OCI-M1 (cell line): ENCODE measurements at regions not wholly inside any gene's neighbourhood (a gene's known extent, or its start where the extent isn't known, plus 50 kb on each side); places are given as distances from the start of the nearest gene placed in this dataset.
"Not testable (repeated sequence)": the region's sequence is repeated elsewhere in the genome, so short reads cannot be mapped to it uniquely, and the experiment has no call there.

Source experiments
- DNase-seq: peaks from one replicate; lab custom pipeline; 2025; lab: John Stamatoyannopoulos, UW

- no peak for DNase-seq
Observed at GRCh38 chr18:39318462-39318861, 1752.9 kb upstream of the CELF4 start.

GRCh38 chr18:39318008-39318407 is 1752.4 kb upstream of the CELF4 start:
- DNase-seq, result no peak

DNA sequence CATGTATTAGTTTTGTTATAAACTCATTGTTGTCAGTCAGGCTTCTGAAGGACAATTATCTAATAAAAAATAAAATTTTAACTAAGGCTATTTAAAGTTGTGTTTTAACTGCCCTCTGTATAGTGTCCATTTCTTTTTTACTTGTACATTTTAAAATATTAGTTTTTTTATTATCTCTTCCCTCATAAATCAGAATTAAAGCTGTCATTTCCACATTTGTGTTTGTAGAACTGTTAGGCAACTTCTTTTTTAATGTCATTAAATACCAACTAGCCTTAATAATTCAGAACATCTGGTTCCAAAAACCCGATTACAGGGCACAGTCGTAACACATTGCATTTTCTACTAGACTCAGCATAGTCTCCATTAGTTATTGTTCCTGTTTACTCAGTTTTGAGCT is 1749.0 kb upstream of the CELF4 start:
- DNase-seq, result no peak

- no peak for DNase-seq
Observed at GRCh38 chr18:39313992-39314391, 1748.4 kb upstream of the CELF4 start.

DNA sequence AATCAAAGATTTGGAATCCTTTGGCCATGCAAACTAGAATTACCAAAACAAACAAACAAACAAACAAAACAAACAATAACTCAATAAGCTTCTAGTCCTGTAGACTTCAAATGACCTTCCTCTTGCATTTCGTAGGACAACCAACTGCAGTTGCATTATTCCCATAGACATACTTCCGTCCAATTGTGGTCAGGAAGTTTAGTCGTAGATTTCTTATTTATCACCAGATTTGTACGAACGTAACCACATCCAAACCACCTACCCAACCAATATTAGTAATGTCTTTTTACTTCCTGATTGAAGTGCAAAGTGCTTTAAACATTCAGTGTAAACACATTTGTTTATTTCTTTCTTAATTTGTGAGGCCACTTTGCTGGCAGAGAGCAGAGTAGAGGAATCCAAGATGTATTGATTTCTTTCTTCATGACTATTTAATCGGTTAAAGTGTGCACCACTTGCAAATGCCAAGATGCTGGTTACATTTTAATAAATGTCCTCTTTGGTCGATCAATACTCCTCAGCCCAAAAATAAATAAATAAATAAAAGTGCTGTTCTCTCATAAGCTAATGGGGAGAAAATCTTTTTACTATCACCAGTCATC is 1745.6 kb upstream of the CELF4 start:
- DNase-seq, result no peak

DNA sequence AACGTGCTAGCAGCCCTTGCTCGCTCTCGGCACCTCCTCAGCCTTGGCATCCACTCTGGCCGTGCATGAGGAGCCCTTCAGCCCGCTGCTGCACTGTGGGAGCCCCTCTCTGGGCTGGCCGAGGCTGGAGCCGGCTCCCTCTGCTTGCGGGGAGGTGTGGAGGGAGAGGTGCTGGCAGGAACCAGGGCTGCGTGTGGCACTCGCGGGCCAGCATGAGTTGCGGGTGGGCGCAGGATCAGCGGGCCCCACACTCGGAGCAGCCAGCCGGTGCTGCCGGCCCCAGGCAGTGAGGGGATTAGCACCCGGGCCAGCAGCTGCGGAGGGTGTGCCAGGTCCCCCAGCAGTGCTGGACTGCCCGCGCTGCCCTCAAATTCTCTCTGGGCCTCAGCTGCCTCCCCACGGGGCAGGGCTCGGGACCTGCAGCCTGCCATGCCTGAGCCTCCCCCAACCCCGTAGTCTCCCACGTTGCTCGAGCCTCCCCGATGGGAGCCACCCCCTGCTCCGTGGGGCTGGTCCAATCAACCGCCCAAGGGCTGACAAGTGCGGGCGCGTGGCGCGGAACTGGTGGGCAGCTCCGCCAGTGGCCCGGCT is 1743.4 kb upstream of the CELF4 start:
- DNase-seq, result not testable (repeated sequence)

DNA sequence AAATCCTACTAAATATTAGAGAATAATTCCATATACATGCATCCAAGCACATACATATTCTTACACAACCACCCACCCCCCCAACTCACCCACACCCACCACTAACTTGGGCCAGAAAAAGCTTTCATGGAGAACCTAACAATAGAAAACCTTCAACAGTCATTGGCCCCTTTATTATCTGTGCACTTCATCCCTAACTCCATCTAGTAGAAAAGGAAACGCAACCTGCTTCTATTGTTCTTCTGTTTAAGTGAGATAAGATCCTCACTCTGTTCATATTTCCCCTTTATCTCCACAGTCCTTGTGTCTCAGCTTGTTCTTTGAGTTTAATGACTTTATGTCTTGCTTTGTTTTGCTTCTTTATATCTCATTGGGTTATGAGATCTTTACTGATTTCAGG is 1740.2 kb upstream of the CELF4 start:
- peak; percentile 88 for DNase-seq

- DNase-seq, result peak; percentile 51
Observed at GRCh38 chr18:39302481-39302880, 1736.9 kb upstream of the CELF4 start.

DNA sequence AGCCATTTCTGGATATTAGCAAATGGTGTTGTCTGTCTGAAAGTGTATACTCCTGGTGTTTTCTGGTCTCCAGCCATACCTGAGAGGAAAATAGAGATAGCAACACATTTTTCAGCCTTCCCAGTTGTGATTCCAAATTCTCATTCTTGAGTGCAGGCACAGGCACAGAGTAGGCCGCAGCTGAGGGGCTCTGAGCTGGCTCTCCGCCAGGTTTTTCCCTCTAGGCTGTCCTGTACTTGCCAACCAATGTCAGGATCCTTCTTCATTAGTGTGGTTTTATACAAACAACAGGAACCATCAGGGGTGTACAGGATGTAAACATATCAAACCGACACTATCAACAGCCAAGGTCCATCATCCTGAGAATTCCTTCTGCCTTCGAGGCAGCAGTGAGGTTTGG is 1733.6 kb upstream of the CELF4 start:
- DNase-seq, result no peak

DNA sequence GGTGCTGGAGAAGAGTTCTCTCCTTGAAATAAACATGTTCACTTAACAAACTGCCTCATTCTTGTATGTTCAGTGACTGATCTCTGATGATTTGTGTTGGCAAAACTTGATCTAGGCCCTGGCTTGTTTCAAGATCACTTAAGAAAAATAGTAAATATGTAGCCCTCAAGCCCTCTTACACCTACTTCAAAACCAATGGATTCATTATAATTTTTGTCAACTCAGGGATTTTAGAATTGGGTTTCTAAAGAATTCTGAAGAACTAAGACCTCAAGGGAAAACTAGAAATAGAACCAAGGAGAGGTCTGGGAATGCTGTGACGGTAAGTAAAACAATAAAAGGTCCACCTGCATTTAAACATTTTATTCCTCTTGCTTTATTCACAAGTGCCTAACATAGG is 1731.6 kb upstream of the CELF4 start:
- DNase-seq, result no peak

- DNase-seq, result peak; percentile 85
Observed at GRCh38 chr18:39296293-39296888, 1730.8 kb upstream of the CELF4 start.

DNA sequence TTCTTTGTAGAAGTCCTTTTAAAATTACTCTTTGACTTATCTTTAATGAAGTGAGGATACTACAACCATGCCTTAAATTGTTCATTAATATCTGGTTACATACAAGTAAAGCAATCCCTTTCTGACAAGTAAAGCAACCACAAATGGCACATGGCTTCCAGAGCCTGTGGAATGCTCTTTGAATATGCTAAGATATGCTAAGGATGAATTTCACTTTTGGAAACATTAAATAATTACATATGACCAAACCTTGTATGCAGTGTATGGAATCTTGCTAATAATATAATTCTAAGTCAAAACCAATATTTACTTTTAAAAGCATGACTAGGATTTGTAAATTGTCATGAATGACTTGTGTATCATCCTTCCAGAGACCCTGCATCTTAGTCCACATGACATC is 1711.2 kb upstream of the CELF4 start:
- no peak for DNase-seq

- DNase-seq, result no peak
Observed at GRCh38 chr18:39274535-39274934, 1708.9 kb upstream of the CELF4 start.

DNA sequence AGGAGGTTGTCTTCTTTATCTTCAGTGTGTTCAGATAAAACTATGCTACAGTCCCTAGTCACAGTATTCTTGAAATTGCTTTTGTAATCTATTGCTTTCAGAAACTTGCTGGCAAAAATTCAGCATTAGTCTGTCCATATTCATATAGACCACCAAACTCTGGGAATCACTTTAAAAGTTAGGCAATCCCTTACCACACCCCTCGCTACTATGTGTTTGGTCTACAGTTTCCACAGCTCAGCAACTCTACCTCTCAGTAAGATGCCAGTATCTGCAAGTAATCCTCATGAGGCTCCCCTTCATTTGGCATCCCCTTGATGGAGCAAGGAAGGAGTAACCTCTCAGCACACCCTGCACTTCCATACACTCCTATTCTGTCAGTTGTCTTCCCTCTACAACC is 1706.6 kb upstream of the CELF4 start:
- no peak for DNase-seq

DNA sequence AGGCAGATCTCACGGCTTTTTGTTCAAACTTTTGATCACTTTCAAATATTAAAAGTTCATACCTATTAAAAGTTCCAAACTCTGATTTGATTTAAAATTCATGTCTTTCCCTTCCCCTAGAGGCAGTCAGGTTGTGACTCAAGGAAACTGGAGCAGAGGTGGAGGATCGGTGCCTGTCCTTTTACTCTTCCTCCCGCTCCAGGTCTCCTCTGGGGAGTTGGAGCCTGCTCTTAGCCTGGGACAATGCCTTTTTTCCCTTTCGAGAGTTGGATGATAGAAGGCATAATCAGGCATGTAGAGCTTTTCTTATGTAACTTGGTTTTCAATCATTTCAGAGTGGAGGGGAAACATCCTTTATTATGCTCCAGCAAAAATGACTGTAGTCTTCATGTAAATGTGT is 1706.1 kb upstream of the CELF4 start:
- no peak for DNase-seq

- no peak for DNase-seq
Observed at GRCh38 chr18:39260565-39260964, 1695.0 kb upstream of the CELF4 start.

DNA sequence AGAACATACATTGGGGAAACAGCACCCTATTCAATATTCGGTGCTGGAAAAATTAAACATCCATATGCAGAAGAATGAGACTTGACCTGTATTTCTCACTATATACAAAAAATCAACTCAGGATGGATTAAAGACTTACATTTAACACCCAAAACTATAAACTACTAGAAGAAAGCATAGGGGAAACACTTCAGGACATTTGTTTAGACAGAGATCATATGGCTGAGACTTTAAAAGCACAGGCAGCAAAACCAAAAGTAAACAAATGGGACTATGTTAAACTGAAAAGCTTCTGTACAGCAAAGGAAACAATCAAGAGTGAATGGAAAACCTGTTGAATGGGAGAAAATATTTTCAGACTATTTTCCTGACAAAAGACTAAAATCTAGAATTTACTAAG is 1694.1 kb upstream of the CELF4 start:
- DNase-seq, result no peak

DNA sequence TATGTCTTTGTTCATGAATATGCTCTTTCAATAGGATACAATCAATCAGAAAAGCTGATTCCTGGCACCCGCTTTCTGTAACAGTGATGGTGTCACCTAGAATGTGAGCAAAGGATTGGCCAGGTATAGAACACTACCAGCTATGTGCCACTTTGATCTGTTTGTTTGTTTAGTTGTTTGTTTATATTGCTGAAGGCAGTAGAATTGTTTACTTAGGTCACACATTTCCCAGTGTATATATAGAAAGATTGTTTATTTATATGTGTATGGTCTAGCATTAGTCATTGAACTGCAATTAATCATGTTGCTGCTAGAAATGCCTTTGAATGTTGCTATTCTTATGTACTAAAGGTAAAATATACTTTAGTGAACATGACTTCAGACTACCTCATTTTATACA is 1678.6 kb upstream of the CELF4 start:
- DNase-seq, result no peak

GRCh38 chr18:39241534-39241933 is 1675.9 kb upstream of the CELF4 start:
- no peak for DNase-seq

GRCh38 chr18:39238981-39239660 is 1673.5 kb upstream of the CELF4 start:
- DNase-seq, result no peak

GRCh38 chr18:39235118-39235719 is 1669.6 kb upstream of the CELF4 start:
- DNase-seq, result no peak

DNA sequence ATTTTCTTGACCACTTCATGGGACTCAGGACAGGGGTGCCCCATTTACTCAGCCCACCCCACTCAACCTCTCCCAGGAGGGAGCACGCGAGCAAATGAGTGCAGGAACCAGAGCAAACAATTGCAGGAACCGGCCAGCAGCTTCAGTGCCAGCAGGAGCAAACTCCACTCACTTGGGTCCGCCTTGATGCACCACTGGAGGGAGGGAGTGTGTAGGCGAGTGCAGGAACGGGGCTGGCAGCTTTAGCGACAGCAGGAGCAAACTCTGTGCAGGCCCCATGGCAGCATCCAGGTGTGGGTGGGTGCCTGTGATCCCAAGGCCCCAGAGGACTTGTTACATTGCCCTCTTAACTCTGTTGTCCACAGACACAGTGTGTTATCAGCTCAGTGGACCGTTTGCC is 1667.3 kb upstream of the CELF4 start:
- no peak for DNase-seq

GRCh38 chr18:39232490-39232889 is 1666.9 kb upstream of the CELF4 start:
- no peak for DNase-seq
